ENCODE measurements at regions not wholly inside any gene's neighbourhood (a gene's known extent, or its start where the extent isn't known, plus 50 kb on each side); places are given as distances from the start of the nearest gene placed in this dataset.

DNA sequence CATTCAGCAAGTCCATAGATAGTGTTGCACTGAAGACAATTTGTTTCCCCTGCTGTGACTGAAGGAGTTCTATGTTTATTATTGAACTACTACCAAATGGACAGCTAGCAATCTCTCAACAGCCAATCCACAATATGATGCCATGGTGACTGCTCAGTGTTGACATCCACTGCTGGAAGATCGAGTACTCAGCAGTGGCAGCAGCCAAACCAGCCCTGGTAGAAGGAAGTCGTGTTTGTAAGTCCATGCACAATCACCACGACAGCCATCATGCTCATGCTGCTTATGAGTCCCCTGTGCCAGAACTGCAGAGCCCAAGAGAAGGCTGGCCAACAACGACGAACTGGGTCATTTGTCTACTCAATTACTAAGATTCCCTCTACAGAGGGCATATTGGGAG is 66.4 kb downstream of the OSR1 start:
- Histone ChIP-seq H3K4me1 (no peaks in the 10 kb centered on the region), H3K27ac (no peak overlapping the region), H3K4me3 (no peak overlapping the region), H3K36me3 (no peaks in the 10 kb centered on the region), H3K9me3 (no peaks in the 10 kb centered on the region), H3K27me3 (no peaks in the 10 kb centered on the region)
- no peak for ATAC-seq
- TF ChIP-seq, protein P1, sequence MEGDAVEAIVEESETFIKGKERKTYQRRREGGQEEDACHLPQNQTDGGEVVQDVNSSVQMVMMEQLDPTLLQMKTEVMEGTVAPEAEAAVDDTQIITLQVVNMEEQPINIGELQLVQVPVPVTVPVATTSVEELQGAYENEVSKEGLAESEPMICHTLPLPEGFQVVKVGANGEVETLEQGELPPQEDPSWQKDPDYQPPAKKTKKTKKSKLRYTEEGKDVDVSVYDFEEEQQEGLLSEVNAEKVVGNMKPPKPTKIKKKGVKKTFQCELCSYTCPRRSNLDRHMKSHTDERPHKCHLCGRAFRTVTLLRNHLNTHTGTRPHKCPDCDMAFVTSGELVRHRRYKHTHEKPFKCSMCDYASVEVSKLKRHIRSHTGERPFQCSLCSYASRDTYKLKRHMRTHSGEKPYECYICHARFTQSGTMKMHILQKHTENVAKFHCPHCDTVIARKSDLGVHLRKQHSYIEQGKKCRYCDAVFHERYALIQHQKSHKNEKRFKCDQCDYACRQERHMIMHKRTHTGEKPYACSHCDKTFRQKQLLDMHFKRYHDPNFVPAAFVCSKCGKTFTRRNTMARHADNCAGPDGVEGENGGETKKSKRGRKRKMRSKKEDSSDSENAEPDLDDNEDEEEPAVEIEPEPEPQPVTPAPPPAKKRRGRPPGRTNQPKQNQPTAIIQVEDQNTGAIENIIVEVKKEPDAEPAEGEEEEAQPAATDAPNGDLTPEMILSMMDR (IDR thresholded peaks at IDR 0.05), result no peak
- intact Hi-C loops (cut with DNase I), result no loop called here
- DNase-seq, result no peak

DNA sequence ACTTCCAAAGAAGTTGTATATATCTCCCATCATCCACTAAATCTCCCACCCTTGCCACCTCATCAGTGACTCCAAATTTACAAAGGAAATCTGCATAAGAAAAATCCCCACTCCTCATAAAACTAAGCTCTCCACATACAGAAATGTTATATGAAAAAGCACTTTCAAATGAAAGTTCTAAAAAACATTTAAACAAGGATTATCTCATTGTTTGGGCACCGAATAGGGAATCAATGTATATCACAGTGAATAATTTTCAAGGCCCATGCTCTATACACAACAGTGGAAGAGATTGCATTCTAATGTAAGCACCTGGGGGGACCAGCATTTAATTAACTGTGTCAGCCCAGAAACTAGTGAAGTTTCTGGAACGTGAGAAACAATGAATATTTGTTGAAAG is 70.1 kb downstream of the OSR1 start:
- no peak for DNase-seq
- Histone ChIP-seq H3K27ac (no peak overlapping the region), H3K4me1 (no peaks in the 10 kb centered on the region), H3K4me3 (no peak overlapping the region), H3K27me3 (no peaks in the 10 kb centered on the region), H3K9me3 (no peaks in the 10 kb centered on the region), H3K36me3 (no peaks in the 10 kb centered on the region)
- intact Hi-C loops (cut with DNase I), result no loop called here
- no peak for ATAC-seq
- TF ChIP-seq, protein P1 (IDR thresholded peaks at IDR 0.05), result no peak

DNA sequence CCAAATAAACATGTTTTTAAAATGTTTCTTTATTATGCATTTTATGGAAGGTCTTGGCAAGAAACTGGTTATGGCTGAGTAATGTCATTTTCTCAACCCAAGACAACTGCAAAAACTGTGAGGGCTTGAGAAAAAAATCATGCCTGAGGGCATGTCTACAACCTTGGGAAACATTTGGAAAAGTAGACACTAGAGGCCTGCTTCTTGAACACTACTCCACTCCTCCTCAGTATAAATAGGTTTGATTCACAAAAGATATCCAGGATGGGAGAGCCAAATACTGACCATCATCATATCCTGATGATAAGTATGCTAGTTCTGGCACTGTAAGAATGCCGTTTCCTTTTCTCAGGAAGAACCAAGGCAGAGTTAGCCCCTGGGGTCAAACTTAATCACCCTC is 71.1 kb downstream of the OSR1 start:
- intact Hi-C loops (cut with DNase I), result no loop called here
- no peaks in the 10 kb centered on the region for H3K36me3 ChIP-seq
- DNase-seq, result no peak
- no peaks in the 10 kb centered on the region for H3K4me1 ChIP-seq
- H3K9me3 ChIP-seq, result no peaks in the 10 kb centered on the region
- TF ChIP-seq, protein P1 (IDR thresholded peaks at IDR 0.05), result no peak
- no peak overlapping the region for H3K27ac ChIP-seq
- no peaks in the 10 kb centered on the region for H3K27me3 ChIP-seq
- ATAC-seq, result no peak
- H3K4me3 ChIP-seq, result no peak overlapping the region

DNA sequence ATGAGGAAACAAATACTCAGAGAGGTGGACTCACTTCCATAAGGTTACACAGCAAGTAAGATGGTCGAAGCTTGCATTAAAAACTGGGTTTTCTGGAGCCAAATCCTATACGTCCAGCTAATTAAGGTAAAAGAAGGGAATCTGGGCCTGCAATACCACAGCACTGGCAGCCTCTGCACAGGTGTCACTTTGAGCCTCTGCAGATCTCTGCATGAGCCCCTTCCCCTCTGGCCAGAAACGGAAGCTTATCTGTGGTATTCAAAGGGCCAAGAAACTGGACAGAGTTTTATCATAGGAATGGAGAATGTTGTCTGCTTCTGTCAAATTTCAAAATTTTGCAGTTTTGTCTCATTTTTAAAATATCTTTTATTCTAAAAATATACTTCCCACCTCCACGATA is 76.1 kb downstream of the OSR1 start:
- intact Hi-C loops (cut with DNase I), result no loop called here
- H3K27me3 ChIP-seq, result no peaks in the 10 kb centered on the region
- TF ChIP-seq, protein P1 (IDR thresholded peaks at IDR 0.05), result no peak
- DNase-seq (no peak), ATAC-seq (no peak)
- no peak overlapping the region for H3K4me3 ChIP-seq
- no peaks in the 10 kb centered on the region for H3K4me1 ChIP-seq
- H3K27ac ChIP-seq, result no peak overlapping the region
- no peaks in the 10 kb centered on the region for H3K36me3 ChIP-seq
- H3K9me3 ChIP-seq, result no peaks in the 10 kb centered on the region

DNA sequence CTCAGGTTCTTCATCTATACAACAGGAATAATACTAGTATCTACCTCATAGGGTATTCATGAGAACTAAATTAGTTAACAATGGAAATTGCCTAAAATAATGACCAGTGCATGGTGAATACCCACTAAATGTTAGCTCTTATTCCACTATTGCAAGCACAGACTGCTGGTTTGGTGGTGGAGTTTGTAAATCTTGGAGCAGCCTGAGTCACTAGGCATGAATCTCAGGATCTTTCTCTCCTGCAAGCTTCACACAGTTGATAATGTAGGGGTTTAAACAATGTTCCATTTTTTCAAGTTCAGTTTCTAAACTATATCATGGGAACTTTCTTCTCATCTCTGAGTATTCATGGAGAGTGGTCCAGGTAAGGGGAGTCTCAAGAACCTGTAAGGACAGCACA is 84.0 kb downstream of the OSR1 start:
- ATAC-seq (no peak), DNase-seq (no peak)
- intact Hi-C loops (cut with DNase I), result no loop called here

More for the DNA sequence above, 84.0 kb downstream of the OSR1 start:
- Histone ChIP-seq H3K4me3 (no peak overlapping the region), H3K27ac (no peak overlapping the region), H3K27me3 (no peaks in the 10 kb centered on the region), H3K36me3 (no peaks in the 10 kb centered on the region), H3K9me3 (no peaks in the 10 kb centered on the region), H3K4me1 (no peaks in the 10 kb centered on the region)
- TF ChIP-seq, protein P1 (IDR thresholded peaks at IDR 0.05), result no peak
